ENCODE measurements at regions not wholly inside any gene's neighbourhood (a gene's known extent, or its start where the extent isn't known, plus 50 kb on each side); places are given as distances from the start of the nearest gene placed in this dataset.

- FAIRE-seq = no peak
- no peak for DNase-seq (ENCODE audit: low spot score)
Observed at GRCh38 chr21:36532769-36533467, 53.0 kb upstream of the CLDN14 start.

GRCh38 chr21:36533468-36533848, 53.5 kb upstream of the CLDN14 start:
- FAIRE-seq = no peak
- DNase-seq (ENCODE audit: low spot score) = no peak

GRCh38 chr21:36534656-36535055, 54.7 kb upstream of the CLDN14 start:
- DNase-seq (ENCODE audit: low spot score) = no peak
- FAIRE-seq = no peak

- DNase-seq (ENCODE audit: low spot score) (no peak), FAIRE-seq (no peak)
Observed at GRCh38 chr21:36535618-36536241, 55.8 kb upstream of the CLDN14 start.

GRCh38 chr21:36538761-36539160, 58.8 kb upstream of the CLDN14 start:
- FAIRE-seq (no peak), DNase-seq (ENCODE audit: low spot score) (no peak)

GRCh38 chr21:36539434-36540150, 59.7 kb upstream of the CLDN14 start:
- no peak for DNase-seq (ENCODE audit: low spot score)
- FAIRE-seq = no peak

GRCh38 chr21:36540700-36541099, 60.8 kb upstream of the CLDN14 start:
- DNase-seq (ENCODE audit: low spot score) (no peak), FAIRE-seq (no peak)

GRCh38 chr21:36541721-36542139, 61.8 kb upstream of the CLDN14 start:
- DNase-seq (ENCODE audit: low spot score) = no peak
- no peak for FAIRE-seq

GRCh38 chr21:36542312-36543101, 62.6 kb upstream of the CLDN14 start:
- no peak for DNase-seq (ENCODE audit: low spot score)
- FAIRE-seq = no peak

GRCh38 chr21:36543924-36544323, 64.0 kb upstream of the CLDN14 start:
- FAIRE-seq (no peak), DNase-seq (ENCODE audit: low spot score) (no peak)

GRCh38 chr21:36544545-36544944, 64.6 kb upstream of the CLDN14 start:
- FAIRE-seq (no peak), DNase-seq (ENCODE audit: low spot score) (no peak)

- no peak for DNase-seq (ENCODE audit: low spot score)
- no peak for FAIRE-seq
Observed at GRCh38 chr21:36545776-36546511, 66.0 kb upstream of the CLDN14 start.

- DNase-seq (ENCODE audit: low spot score) (no peak), FAIRE-seq (no peak)
Observed at GRCh38 chr21:36547464-36547863, 67.5 kb upstream of the CLDN14 start.

- no peak for FAIRE-seq
- no peak for DNase-seq (ENCODE audit: low spot score)
Observed at GRCh38 chr21:36548866-36549265, 68.9 kb upstream of the CLDN14 start.

- DNase-seq (ENCODE audit: low spot score) = no peak
- FAIRE-seq = no peak
Observed at GRCh38 chr21:36549470-36549869, 69.5 kb upstream of the CLDN14 start.

- FAIRE-seq (no peak), DNase-seq (ENCODE audit: low spot score) (no peak)
Observed at GRCh38 chr21:36550761-36551160, 70.8 kb upstream of the CLDN14 start.

- FAIRE-seq (no peak), DNase-seq (ENCODE audit: low spot score) (no peak)
Observed at GRCh38 chr21:36551321-36551720, 71.4 kb upstream of the CLDN14 start.

- no peak for DNase-seq (ENCODE audit: low spot score)
- no peak for FAIRE-seq
Observed at GRCh38 chr21:36551731-36552433, 72.0 kb upstream of the CLDN14 start.

- DNase-seq (ENCODE audit: low spot score) = no peak
- FAIRE-seq = no peak
Observed at GRCh38 chr21:36552434-36552785, 72.5 kb upstream of the CLDN14 start.

GRCh38 chr21:36553406-36553805, 73.5 kb upstream of the CLDN14 start:
- FAIRE-seq (no peak), DNase-seq (ENCODE audit: low spot score) (no peak)
